Left lobe of liver (tissue), 2 donors: ENCODE measurements at regions not wholly inside any gene's neighbourhood (a gene's known extent, or its start where the extent isn't known, plus 50 kb on each side); places are given as distances from the start of the nearest gene placed in this dataset.
"Not testable (repeated sequence)": the region's sequence is repeated elsewhere in the genome, so short reads cannot be mapped to it uniquely, and the experiment has no call there.

Experiments
- ATAC-seq: fragments of 200-7000 bp; cut with Tn5 transposase; one replicate; pipeline ENCODE4 v1.9.1; 2020; ENCODE audit warnings: mild to moderate bottlenecking, moderate library complexity
- DNase-seq: peaks from one replicate; pipeline ENCODE4 v3.0.0-alpha.2; 2020; ENCODE audit warnings: low spot score
- donor health status: DM: no; HTN: no; CAD: no; lungs with moderate emphysema.
- donor health status: DM: no; HTN: yes; CAD: no.

GRCh38 chr11:106480581-106481190 lies 403.2 kb downstream of the AASDHPPT start:
- DNase-seq = no peak
- no peak for ATAC-seq

- DNase-seq = no peak
- no peak for ATAC-seq
These were observed 405.7 kb downstream of the AASDHPPT start for GRCh38 chr11:106482917-106483785.

- DNase-seq (no peak), ATAC-seq (no peak)
These were observed 414.3 kb downstream of the AASDHPPT start for GRCh38 chr11:106491751-106492150.

GRCh38 chr11:106493751-106494150 lies 416.3 kb downstream of the AASDHPPT start:
- DNase-seq (no peak), ATAC-seq (no peak)

GRCh38 chr11:106495046-106495445 lies 417.6 kb downstream of the AASDHPPT start:
- ATAC-seq = no peak
- DNase-seq = no peak

- no peak for ATAC-seq
- no peak for DNase-seq
These were observed 419.2 kb downstream of the AASDHPPT start for GRCh38 chr11:106496677-106497076.

GRCh38 chr11:106497321-106497720 lies 419.9 kb downstream of the AASDHPPT start:
- ATAC-seq (no peak), DNase-seq (no peak)

GRCh38 chr11:106497822-106498221 lies 420.4 kb downstream of the AASDHPPT start:
- ATAC-seq = no peak
- DNase-seq = no peak

- DNase-seq (no peak), ATAC-seq (no peak)
These were observed 426.4 kb downstream of the AASDHPPT start for GRCh38 chr11:106503901-106504300.

- DNase-seq (no peak), ATAC-seq (no peak)
These were observed 430.3 kb downstream of the AASDHPPT start for GRCh38 chr11:106507645-106508306.

- no peak for ATAC-seq
- DNase-seq = no peak
These were observed 437.2 kb downstream of the AASDHPPT start for GRCh38 chr11:106514706-106515105.

- ATAC-seq = no peak
- no peak for DNase-seq
These were observed 440.0 kb downstream of the AASDHPPT start for GRCh38 chr11:106517426-106517825.

GRCh38 chr11:106520146-106520912 lies 442.9 kb downstream of the AASDHPPT start:
- ATAC-seq (no peak), DNase-seq (no peak)

GRCh38 chr11:106520920-106521319 lies 443.5 kb downstream of the AASDHPPT start:
- no peak for ATAC-seq
- no peak for DNase-seq

GRCh38 chr11:106523171-106523570 lies 445.7 kb downstream of the AASDHPPT start:
- no peak for ATAC-seq
- DNase-seq = no peak

- no peak for DNase-seq
- ATAC-seq = no peak
These were observed 446.5 kb downstream of the AASDHPPT start for GRCh38 chr11:106523921-106524320.

GRCh38 chr11:106524436-106524835 lies 447.0 kb downstream of the AASDHPPT start:
- no peak for ATAC-seq
- DNase-seq = no peak

- ATAC-seq = not testable (repeated sequence)
These were observed 454.2 kb downstream of the AASDHPPT start for GRCh38 chr11:106531648-106532047.

GRCh38 chr11:106533046-106533445 lies 455.6 kb downstream of the AASDHPPT start:
- ATAC-seq (no peak), DNase-seq (no peak)

More at GRCh38 chr11:106531648-106532047, 454.2 kb downstream of the AASDHPPT start:
- not testable (repeated sequence) for DNase-seq

- DNase-seq (no peak), ATAC-seq (no peak)
These were observed 462.5 kb downstream of the AASDHPPT start for GRCh38 chr11:106540001-106540400.

- ATAC-seq (no peak), DNase-seq (no peak)
These were observed 469.9 kb downstream of the GUCY1A2 start for GRCh38 chr11:106548406-106548805.
